ENCODE measurements at regions not wholly inside any gene's neighbourhood (a gene's known extent, or its start where the extent isn't known, plus 50 kb on each side); places are given as distances from the start of the nearest gene placed in this dataset.

DNA sequence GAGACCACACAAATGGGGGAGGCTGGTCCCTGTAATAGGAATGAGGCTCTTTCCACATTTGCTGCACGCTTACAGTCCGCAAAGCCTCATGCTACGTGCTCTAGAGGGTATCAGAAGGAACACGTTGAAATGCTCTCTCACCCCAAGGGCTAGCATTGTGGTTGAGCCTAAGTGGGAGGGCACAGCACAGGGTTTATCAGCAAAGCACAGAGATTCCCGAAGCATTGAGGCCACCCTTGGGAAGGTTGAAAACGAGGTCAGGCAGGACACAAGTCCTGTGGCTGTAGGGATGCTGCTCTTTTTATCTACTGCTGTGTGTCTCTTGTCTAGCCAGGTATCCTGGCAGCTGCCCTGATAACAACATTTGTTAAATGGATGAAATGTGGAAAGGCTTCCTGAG lies 378.3 kb downstream of the EN1 start:
- TF ChIP-seq, protein P1, sequence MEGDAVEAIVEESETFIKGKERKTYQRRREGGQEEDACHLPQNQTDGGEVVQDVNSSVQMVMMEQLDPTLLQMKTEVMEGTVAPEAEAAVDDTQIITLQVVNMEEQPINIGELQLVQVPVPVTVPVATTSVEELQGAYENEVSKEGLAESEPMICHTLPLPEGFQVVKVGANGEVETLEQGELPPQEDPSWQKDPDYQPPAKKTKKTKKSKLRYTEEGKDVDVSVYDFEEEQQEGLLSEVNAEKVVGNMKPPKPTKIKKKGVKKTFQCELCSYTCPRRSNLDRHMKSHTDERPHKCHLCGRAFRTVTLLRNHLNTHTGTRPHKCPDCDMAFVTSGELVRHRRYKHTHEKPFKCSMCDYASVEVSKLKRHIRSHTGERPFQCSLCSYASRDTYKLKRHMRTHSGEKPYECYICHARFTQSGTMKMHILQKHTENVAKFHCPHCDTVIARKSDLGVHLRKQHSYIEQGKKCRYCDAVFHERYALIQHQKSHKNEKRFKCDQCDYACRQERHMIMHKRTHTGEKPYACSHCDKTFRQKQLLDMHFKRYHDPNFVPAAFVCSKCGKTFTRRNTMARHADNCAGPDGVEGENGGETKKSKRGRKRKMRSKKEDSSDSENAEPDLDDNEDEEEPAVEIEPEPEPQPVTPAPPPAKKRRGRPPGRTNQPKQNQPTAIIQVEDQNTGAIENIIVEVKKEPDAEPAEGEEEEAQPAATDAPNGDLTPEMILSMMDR (IDR thresholded peaks at IDR 0.05), result no peak
- no peak for TF ChIP-seq POLR2A (IDR thresholded peaks at IDR 0.05)

All from thyroid gland (tissue), 4 donors.